BJ (cell line): ENCODE measurements at regions not wholly inside any gene's neighbourhood (a gene's known extent, or its start where the extent isn't known, plus 50 kb on each side); places are given as distances from the start of the nearest gene placed in this dataset.

ENCODE experiments used
- CTCF ChIA-PET: fragments of 350-600 bp; formaldehyde crosslinking; extraction: SDS; loops from one replicate; lab custom pipeline; 2021; ENCODE audit warnings: antibody characterized with exemption, inconsistent platforms; lab: Yijun Ruan, JAX
- POLR2A ChIA-PET: fragments of 300-600 bp; sonication (Branson Sonifier 250); formaldehyde crosslinking; extraction: SDS; loops from one replicate; lab custom pipeline; 2021; ENCODE audit warnings: antibody characterized with exemption; lab: Charles Lee
- DNase-seq: peaks from one replicate; pipeline ENCODE4 v3.0.0-alpha.2; 2011; ENCODE audit warnings: low read depth
- H3K27me3 ChIP-seq: 2 replicates; pipeline ENCODE4 v1.6.0; 2011; ENCODE audit warnings: low read length; ENCODE audit not compliant: control insufficient read depth, insufficient read depth
- H3K36me3 ChIP-seq: 2 replicates; pipeline ENCODE4 v1.5.1; 2011; ENCODE audit warnings: low read length; ENCODE audit not compliant: control insufficient read depth, insufficient read depth
- H3K4me3 ChIP-seq: 2 replicates; pipeline ENCODE4 v1.5.1; 2011; ENCODE audit warnings: low read depth, mild to moderate bottlenecking, control low read depth, low read length
- CTCF ChIP-seq: IDR thresholded peaks from 2 replicates; pipeline ENCODE4 v1.5.1; 2011; ENCODE audit warnings: low read depth, mild to moderate bottlenecking, control low read depth, inconsistent platforms, low read length, moderate library complexity; ENCODE audit not compliant: insufficient read depth

GRCh38 chr2:175853616-175853890 is 148.5 kb downstream of the LNPK start:
- Histone ChIP-seq H3K36me3 (no peaks in the 10 kb centered on the region), H3K4me3 (no peak overlapping the region), H3K27me3 (no peaks in the 10 kb centered on the region)
- CTCF ChIA-PET: interaction anchor here (1.6 kb wide), 1 partner anchor 46 kb away, joined by 3 read pairs; no protein-coding TSS in a partner anchor
- DNase-seq: no peak
- POLR2A ChIA-PET: no interaction called here
- no peak for TF ChIP-seq CTCF

- ChIA-PET CTCF (interaction anchor here (1.6 kb wide), 1 partner anchor 45 kb away, joined by 3 read pairs; no protein-coding TSS in a partner anchor), POLR2A (no interaction called here)
- no peak for DNase-seq
- no peak for TF ChIP-seq CTCF
- Histone ChIP-seq H3K36me3 (no peaks in the 10 kb centered on the region), H3K27me3 (no peaks in the 10 kb centered on the region), H3K4me3 (no peak overlapping the region)
These were observed 149.0 kb downstream of the LNPK start for GRCh38 chr2:175852879-175853615.

- CTCF ChIA-PET: no interaction called here
- H3K4me3 ChIP-seq: no peak overlapping the region
- no peak for DNase-seq
- no peaks in the 10 kb centered on the region for H3K27me3 ChIP-seq
- POLR2A ChIA-PET: interaction anchor here (0.6 kb wide), 1 partner anchor 40 kb away, joined by 3 read pairs; no protein-coding TSS in a partner anchor
- H3K36me3 ChIP-seq: no peaks in the 10 kb centered on the region
- no peak for TF ChIP-seq CTCF
These were observed 154.9 kb downstream of the LNPK start for GRCh38 chr2:175847128-175847527.

- ChIA-PET CTCF (interaction anchor here (0.7 to 1.8 kb wide), 2 partner anchors 58 to 157 kb away, joined by 3 to 4 read pairs; partner anchors contain the start of gene LNPK), POLR2A (no interaction called here)
- Histone ChIP-seq H3K27me3 (no peaks in the 10 kb centered on the region), H3K36me3 (no peaks in the 10 kb centered on the region), H3K4me3 (no peak overlapping the region)
- no peak for DNase-seq
- no peak for TF ChIP-seq CTCF
These were observed 157.9 kb downstream of the LNPK start for GRCh38 chr2:175844169-175844568.

GRCh38 chr2:175843625-175844024 is 158.4 kb downstream of the LNPK start:
- DNase-seq: no peak
- no peak for TF ChIP-seq CTCF
- H3K36me3 ChIP-seq: no peaks in the 10 kb centered on the region
- H3K27me3 ChIP-seq: no peaks in the 10 kb centered on the region
- ChIA-PET POLR2A (no interaction called here), CTCF (interaction anchor here (0.7 to 1.8 kb wide), 2 partner anchors 57 to 158 kb away, joined by 3 to 4 read pairs; partner anchors contain the start of gene LNPK)
- no peak overlapping the region for H3K4me3 ChIP-seq
